Fibroblast of lung (primary cell): ENCODE measurements at regions not wholly inside any gene's neighbourhood (a gene's known extent, or its start where the extent isn't known, plus 50 kb on each side); places are given as distances from the start of the nearest gene placed in this dataset.

Experiments used
- EZH2 ChIP-seq: IDR thresholded peaks from 2 replicates; pipeline ENCODE4 v1.5.1; 2012; ENCODE audit warnings: low read length, control low read depth, mild to moderate bottlenecking; ENCODE audit errors: missing control alignments
- TF ChIP-seq, protein P1 (sequence below), 2 donors: IDR thresholded peaks in 1 of 2; conservative IDR thresholded peaks in 1 of 2; 1 replicate in 1 of 2; 2 replicates in 1 of 2; pipeline ENCODE4 v1.5.1; 2011 to 2012; ENCODE audit warnings: low read length in 2 of 2, control low read depth in 1 of 2, inconsistent platforms in 1 of 2, low read depth in 1 of 2, mild to moderate bottlenecking in 1 of 2

DNA sequence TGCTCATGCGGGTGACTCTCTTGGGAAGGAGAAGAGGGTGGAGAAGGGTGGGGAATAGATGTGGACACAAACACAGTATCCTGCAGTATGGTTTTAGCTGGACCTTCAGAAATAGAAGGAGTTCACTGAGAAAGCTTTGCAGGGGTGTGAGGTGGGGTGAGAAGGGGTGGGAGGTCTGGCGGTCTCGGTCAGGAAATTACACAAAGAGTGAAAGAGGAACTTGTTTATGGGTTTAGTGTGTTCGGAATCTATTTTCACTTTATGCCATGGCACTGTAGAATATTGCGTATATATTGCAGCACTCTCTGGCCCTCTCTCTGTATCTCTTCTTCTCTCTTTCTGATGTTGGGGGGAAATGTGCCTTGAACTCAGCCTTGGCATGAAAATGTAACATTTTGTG, 148.2 kb upstream of the GOT2 start:
- TF ChIP-seq, protein P1, sequence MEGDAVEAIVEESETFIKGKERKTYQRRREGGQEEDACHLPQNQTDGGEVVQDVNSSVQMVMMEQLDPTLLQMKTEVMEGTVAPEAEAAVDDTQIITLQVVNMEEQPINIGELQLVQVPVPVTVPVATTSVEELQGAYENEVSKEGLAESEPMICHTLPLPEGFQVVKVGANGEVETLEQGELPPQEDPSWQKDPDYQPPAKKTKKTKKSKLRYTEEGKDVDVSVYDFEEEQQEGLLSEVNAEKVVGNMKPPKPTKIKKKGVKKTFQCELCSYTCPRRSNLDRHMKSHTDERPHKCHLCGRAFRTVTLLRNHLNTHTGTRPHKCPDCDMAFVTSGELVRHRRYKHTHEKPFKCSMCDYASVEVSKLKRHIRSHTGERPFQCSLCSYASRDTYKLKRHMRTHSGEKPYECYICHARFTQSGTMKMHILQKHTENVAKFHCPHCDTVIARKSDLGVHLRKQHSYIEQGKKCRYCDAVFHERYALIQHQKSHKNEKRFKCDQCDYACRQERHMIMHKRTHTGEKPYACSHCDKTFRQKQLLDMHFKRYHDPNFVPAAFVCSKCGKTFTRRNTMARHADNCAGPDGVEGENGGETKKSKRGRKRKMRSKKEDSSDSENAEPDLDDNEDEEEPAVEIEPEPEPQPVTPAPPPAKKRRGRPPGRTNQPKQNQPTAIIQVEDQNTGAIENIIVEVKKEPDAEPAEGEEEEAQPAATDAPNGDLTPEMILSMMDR (conservative IDR thresholded peaks at IDR 0.05 in 1 of 2, IDR thresholded peaks at IDR 0.05 in 1 of 2; ENCODE audit: low read depth in 1 of 2, low read length in 2 of 2): no peak
- TF ChIP-seq EZH2: no peak
